ENCODE measurements at regions not wholly inside any gene's neighbourhood (a gene's known extent, or its start where the extent isn't known, plus 50 kb on each side); places are given as distances from the start of the nearest gene placed in this dataset.

- no peak overlapping the region for H3K4me3 ChIP-seq
- H3K4me1 ChIP-seq = peaks cover 6 to 11% of the 10 kb centered on the region in 2 donors
- H3K27me3 ChIP-seq = peaks cover 0 to 18% (median 4%) of the 10 kb centered on the region in 3 donors
- ATAC-seq (no peak), DNase-seq (no peak)
- H3K9me3 ChIP-seq = no peaks in the 10 kb centered on the region
- no peaks in the 10 kb centered on the region for H3K36me3 ChIP-seq
- in situ Hi-C loops (cut with MboI; ENCODE audit: low sequenced_read_pairs in 4 of 4) (no loop called here), intact Hi-C loops (cut with DNase I; ENCODE audit: low total_unique reads) (no loop called here)
- no peak for TF ChIP-seq CTCF (IDR thresholded peaks at IDR 0.05 in 4 of 5, conservative IDR thresholded peaks at IDR 0.05 in 1 of 5)
- TF ChIP-seq POLR2A (IDR thresholded peaks at IDR 0.05) = no peak
- peak overlapping the region in 1 of 4 donors; percentile 82 for H3K27ac ChIP-seq
Measured at GRCh38 chr5:56479126-56479525, 246.0 kb upstream of the ANKRD55 start.

GRCh38 chr5:56478062-56478461, 244.9 kb upstream of the ANKRD55 start:
- TF ChIP-seq CTCF (IDR thresholded peaks at IDR 0.05 in 4 of 5, conservative IDR thresholded peaks at IDR 0.05 in 1 of 5) = no peak
- TF ChIP-seq POLR2A (IDR thresholded peaks at IDR 0.05) = no peak
- ATAC-seq (no peak), DNase-seq (no peak)
- Histone ChIP-seq H3K4me1 (peaks cover 6 to 11% of the 10 kb centered on the region in 2 donors), H3K27ac (no peak overlapping the region), H3K4me3 (no peak overlapping the region), H3K36me3 (no peaks in the 10 kb centered on the region), H3K27me3 (peaks cover 0 to 14% (median 4%) of the 10 kb centered on the region in 3 donors), H3K9me3 (no peaks in the 10 kb centered on the region)
- intact Hi-C loops (cut with DNase I; ENCODE audit: low total_unique reads) (no loop called here), in situ Hi-C loops (cut with MboI; ENCODE audit: low sequenced_read_pairs in 4 of 4) (no loop called here)

- peaks cover 0 to 10% (median 4%) of the 10 kb centered on the region in 3 donors for H3K27me3 ChIP-seq
- no peak overlapping the region for H3K4me3 ChIP-seq
- no peak overlapping the region for H3K27ac ChIP-seq
- intact Hi-C loops (cut with DNase I; ENCODE audit: low total_unique reads) (no loop called here), in situ Hi-C loops (cut with MboI; ENCODE audit: low sequenced_read_pairs in 4 of 4) (no loop called here)
- ATAC-seq (no peak), DNase-seq (no peak)
- no peak for TF ChIP-seq POLR2A (IDR thresholded peaks at IDR 0.05)
- TF ChIP-seq CTCF (IDR thresholded peaks at IDR 0.05 in 4 of 5, conservative IDR thresholded peaks at IDR 0.05 in 1 of 5) = no peak
- no peaks in the 10 kb centered on the region for H3K36me3 ChIP-seq
- H3K9me3 ChIP-seq = no peaks in the 10 kb centered on the region
- H3K4me1 ChIP-seq = peaks cover 5 to 6% of the 10 kb centered on the region in 2 donors
Measured at GRCh38 chr5:56476487-56476856, 243.3 kb upstream of the ANKRD55 start.

GRCh38 chr5:56475689-56476486, 242.8 kb upstream of the ANKRD55 start:
- H3K4me1 ChIP-seq = peaks cover 0 to 6% of the 10 kb centered on the region in 2 donors
- in situ Hi-C loops (cut with MboI; ENCODE audit: low sequenced_read_pairs in 4 of 4) = no loop called here

More at GRCh38 chr5:56475689-56476486, 242.8 kb upstream of the ANKRD55 start:
- TF ChIP-seq POLR2A (IDR thresholded peaks at IDR 0.05) = no peak
- TF ChIP-seq CTCF (IDR thresholded peaks at IDR 0.05 in 4 of 5, conservative IDR thresholded peaks at IDR 0.05 in 1 of 5) = no peak
- Histone ChIP-seq H3K36me3 (no peaks in the 10 kb centered on the region), H3K4me3 (no peak overlapping the region), H3K9me3 (no peaks in the 10 kb centered on the region), H3K27ac (no peak overlapping the region), H3K27me3 (peaks cover 0 to 4% (median 3%) of the 10 kb centered on the region in 3 donors)
- intact Hi-C loops (cut with DNase I; ENCODE audit: low total_unique reads) = no loop called here
- ATAC-seq (no peak), DNase-seq (no peak)

All from gastrocnemius medialis (tissue), 4 donors.